GM06990 (cell line): ENCODE measurements at regions not wholly inside any gene's neighbourhood (a gene's known extent, or its start where the extent isn't known, plus 50 kb on each side); places are given as distances from the start of the nearest gene placed in this dataset.

Experiments used
- DNase-seq: peaks from one replicate; pipeline ENCODE4 v3.0.0-alpha.2; 2011; ENCODE audit not compliant: insufficient read length; ENCODE audit errors: extremely low read depth
- H3K27me3 ChIP-seq: replicated peaks from 2 replicates; pipeline ENCODE4 v1.6.0; 2011; ENCODE audit warnings: low read length; ENCODE audit not compliant: control insufficient read depth, insufficient read depth
- H3K36me3 ChIP-seq: 2 replicates; pipeline ENCODE4 v1.5.1; 2011; ENCODE audit warnings: low read length; ENCODE audit not compliant: control insufficient read depth, insufficient read depth
- H3K4me3 ChIP-seq: replicated peaks from 2 replicates; pipeline ENCODE4 v1.5.1; 2011; ENCODE audit warnings: low read depth, mild to moderate bottlenecking, control low read depth, low read length
- TF ChIP-seq, protein P1 (sequence below): IDR thresholded peaks from 2 replicates; pipeline ENCODE4 v1.5.1; 2011; ENCODE audit warnings: low read length, control low read depth, mild to moderate bottlenecking, inconsistent platforms; ENCODE audit not compliant: insufficient read depth, poor library complexity, severe bottlenecking

GRCh38 chr1:5634893-5635292 lies 357.3 kb downstream of the NPHP4 start:
- no peaks in the 10 kb centered on the region; the same call in 1 of the 2 replicates for H3K27me3 ChIP-seq
- H3K36me3 ChIP-seq = no peaks in the 10 kb centered on the region
- DNase-seq = no peak
- H3K4me3 ChIP-seq = no peak overlapping the region
- TF ChIP-seq, protein P1, sequence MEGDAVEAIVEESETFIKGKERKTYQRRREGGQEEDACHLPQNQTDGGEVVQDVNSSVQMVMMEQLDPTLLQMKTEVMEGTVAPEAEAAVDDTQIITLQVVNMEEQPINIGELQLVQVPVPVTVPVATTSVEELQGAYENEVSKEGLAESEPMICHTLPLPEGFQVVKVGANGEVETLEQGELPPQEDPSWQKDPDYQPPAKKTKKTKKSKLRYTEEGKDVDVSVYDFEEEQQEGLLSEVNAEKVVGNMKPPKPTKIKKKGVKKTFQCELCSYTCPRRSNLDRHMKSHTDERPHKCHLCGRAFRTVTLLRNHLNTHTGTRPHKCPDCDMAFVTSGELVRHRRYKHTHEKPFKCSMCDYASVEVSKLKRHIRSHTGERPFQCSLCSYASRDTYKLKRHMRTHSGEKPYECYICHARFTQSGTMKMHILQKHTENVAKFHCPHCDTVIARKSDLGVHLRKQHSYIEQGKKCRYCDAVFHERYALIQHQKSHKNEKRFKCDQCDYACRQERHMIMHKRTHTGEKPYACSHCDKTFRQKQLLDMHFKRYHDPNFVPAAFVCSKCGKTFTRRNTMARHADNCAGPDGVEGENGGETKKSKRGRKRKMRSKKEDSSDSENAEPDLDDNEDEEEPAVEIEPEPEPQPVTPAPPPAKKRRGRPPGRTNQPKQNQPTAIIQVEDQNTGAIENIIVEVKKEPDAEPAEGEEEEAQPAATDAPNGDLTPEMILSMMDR = no peak

DNA sequence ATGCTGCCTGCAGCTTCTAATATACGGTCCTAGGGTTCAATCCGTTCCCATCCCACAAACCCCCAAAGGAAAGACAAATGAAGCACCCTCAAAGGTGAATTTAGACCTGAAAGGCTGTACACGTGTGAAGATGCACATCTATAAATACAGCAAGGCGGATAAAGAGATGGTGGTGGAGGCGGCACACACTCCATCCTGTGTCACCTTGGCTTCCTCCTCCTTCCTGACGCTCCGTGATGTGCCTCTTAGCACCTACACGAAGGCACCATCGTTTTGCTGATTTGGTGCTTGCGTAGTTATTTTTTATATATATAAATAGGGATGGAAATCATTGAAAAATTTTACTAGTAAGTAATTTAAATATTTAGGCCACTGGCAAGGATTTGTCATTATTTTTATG lies 359.4 kb downstream of the NPHP4 start:
- Histone ChIP-seq H3K36me3 (no peaks in the 10 kb centered on the region), H3K27me3 (no peaks in the 10 kb centered on the region; the same call in 1 of the 2 replicates), H3K4me3 (no peak overlapping the region)
- no peak for DNase-seq
- TF ChIP-seq, protein P1 = no peak

- no peak for DNase-seq
- TF ChIP-seq, protein P1 = no peak
- Histone ChIP-seq H3K4me3 (no peak overlapping the region), H3K27me3 (no peaks in the 10 kb centered on the region; the same call in 1 of the 2 replicates), H3K36me3 (no peaks in the 10 kb centered on the region)
Observed at GRCh38 chr1:5632224-5632623, 360.0 kb downstream of the NPHP4 start.

- TF ChIP-seq, protein P1 = no peak
- Histone ChIP-seq H3K4me3 (no peak overlapping the region), H3K27me3 (no peaks in the 10 kb centered on the region; the same call in 1 of the 2 replicates), H3K36me3 (no peaks in the 10 kb centered on the region)
- no peak for DNase-seq
Observed at GRCh38 chr1:5628416-5628815, 363.8 kb downstream of the NPHP4 start.

DNA sequence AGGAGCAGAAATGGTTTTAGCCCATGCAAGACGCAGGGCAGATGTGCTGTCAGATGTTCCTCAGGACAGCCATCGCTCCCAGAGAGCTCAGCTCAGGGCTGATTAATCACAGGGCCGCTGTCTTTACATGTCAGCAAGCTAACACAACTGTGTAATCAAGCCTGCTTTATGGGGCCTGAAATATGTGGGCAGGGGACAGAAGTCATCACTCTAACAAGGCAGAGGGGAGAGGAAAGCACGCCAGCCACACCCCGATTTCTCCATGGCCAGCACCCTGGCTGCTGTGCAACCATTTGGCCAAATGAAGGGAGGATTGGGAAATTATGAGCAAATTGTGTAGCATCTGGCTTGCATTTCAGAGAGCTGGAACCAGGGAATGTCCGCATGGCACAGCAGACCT lies 368.8 kb downstream of the NPHP4 start:
- no peaks in the 10 kb centered on the region; the same call in 1 of the 2 replicates for H3K27me3 ChIP-seq
- TF ChIP-seq, protein P1 = no peak
- H3K36me3 ChIP-seq = no peaks in the 10 kb centered on the region
- no peak for DNase-seq
- no peak overlapping the region for H3K4me3 ChIP-seq

DNA sequence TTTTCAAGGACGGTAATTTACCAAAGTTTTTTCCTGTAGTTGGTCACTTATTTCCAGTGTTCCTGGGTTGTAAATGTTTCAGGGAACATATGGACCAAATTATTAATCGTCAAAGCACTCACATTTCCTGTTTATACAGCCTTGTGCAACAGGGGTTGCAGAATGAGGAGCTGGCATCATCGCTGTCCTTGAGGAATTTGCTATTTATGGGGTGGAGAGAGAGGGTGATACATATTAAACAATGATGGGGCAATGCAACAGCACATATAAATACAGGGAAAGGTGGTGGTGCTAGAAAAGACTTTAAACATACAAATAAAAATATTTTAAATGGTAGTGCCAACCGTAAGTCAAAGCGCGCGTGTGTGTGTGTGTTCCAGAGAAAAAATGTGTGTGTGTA lies 369.8 kb downstream of the NPHP4 start:
- no peaks in the 10 kb centered on the region; the same call in 1 of the 2 replicates for H3K27me3 ChIP-seq
- TF ChIP-seq, protein P1 = no peak
- DNase-seq = no peak
- no peaks in the 10 kb centered on the region for H3K36me3 ChIP-seq
- no peak overlapping the region for H3K4me3 ChIP-seq
